ENCODE measurements at regions not wholly inside any gene's neighbourhood (a gene's known extent, or its start where the extent isn't known, plus 50 kb on each side); places are given as distances from the start of the nearest gene placed in this dataset.

- no peaks in the 10 kb centered on the region for H3K4me1 Mint-ChIP-seq (ENCODE audit: low read depth, unreplicated experiment)
- no peak overlapping the region for H3K4me3 Mint-ChIP-seq (ENCODE audit: unreplicated experiment)
- H3K27ac Mint-ChIP-seq (ENCODE audit: unreplicated experiment): no peak overlapping the region
- peaks cover 2% of the 10 kb centered on the region for H3K27me3 Mint-ChIP-seq (ENCODE audit: unreplicated experiment)
- H3K9me3 Mint-ChIP-seq (ENCODE audit: unreplicated experiment): no peaks in the 10 kb centered on the region
- no peak for TF ChIP-seq CTCF (IDR thresholded peaks at IDR 0.05; ENCODE audit: partially characterized antibody, unreplicated experiment)
- no peaks in the 10 kb centered on the region for H3K36me3 Mint-ChIP-seq (ENCODE audit: unreplicated experiment)
- no peak for DNase-seq
Measured at GRCh38 chr3:147906285-147906684, 497.1 kb downstream of the ZIC1 start.

GRCh38 chr3:147914532-147914931 is 505.4 kb downstream of the ZIC1 start:
- no peak overlapping the region for H3K27ac Mint-ChIP-seq (ENCODE audit: unreplicated experiment)
- H3K36me3 Mint-ChIP-seq (ENCODE audit: unreplicated experiment): no peaks in the 10 kb centered on the region
- peaks cover 2% of the 10 kb centered on the region for H3K27me3 Mint-ChIP-seq (ENCODE audit: unreplicated experiment)
- H3K9me3 Mint-ChIP-seq (ENCODE audit: unreplicated experiment): peaks cover 2% of the 10 kb centered on the region
- TF ChIP-seq CTCF (IDR thresholded peaks at IDR 0.05; ENCODE audit: partially characterized antibody, unreplicated experiment): no peak
- no peak for DNase-seq
- H3K4me3 Mint-ChIP-seq (ENCODE audit: unreplicated experiment): no peak overlapping the region
- H3K4me1 Mint-ChIP-seq (ENCODE audit: low read depth, unreplicated experiment): no peaks in the 10 kb centered on the region

GRCh38 chr3:147915057-147915456 is 505.9 kb downstream of the ZIC1 start:
- Mint-ChIP-seq H3K4me3 (ENCODE audit: unreplicated experiment) (no peak overlapping the region), H3K4me1 (ENCODE audit: low read depth, unreplicated experiment) (no peaks in the 10 kb centered on the region), H3K36me3 (ENCODE audit: unreplicated experiment) (no peaks in the 10 kb centered on the region), H3K27ac (ENCODE audit: unreplicated experiment) (no peak overlapping the region), H3K9me3 (ENCODE audit: unreplicated experiment) (peaks cover 2% of the 10 kb centered on the region), H3K27me3 (ENCODE audit: unreplicated experiment) (peaks cover 2% of the 10 kb centered on the region)
- no peak for TF ChIP-seq CTCF (IDR thresholded peaks at IDR 0.05; ENCODE audit: partially characterized antibody, unreplicated experiment)
- DNase-seq: no peak

GRCh38 chr3:147919496-147919895 is 510.3 kb downstream of the ZIC1 start:
- no peaks in the 10 kb centered on the region for H3K36me3 Mint-ChIP-seq (ENCODE audit: unreplicated experiment)
- H3K4me3 Mint-ChIP-seq (ENCODE audit: unreplicated experiment): no peak overlapping the region
- TF ChIP-seq CTCF (IDR thresholded peaks at IDR 0.05; ENCODE audit: partially characterized antibody, unreplicated experiment): no peak
- H3K9me3 Mint-ChIP-seq (ENCODE audit: unreplicated experiment): no peaks in the 10 kb centered on the region
- peaks cover 4% of the 10 kb centered on the region for H3K4me1 Mint-ChIP-seq (ENCODE audit: low read depth, unreplicated experiment)
- H3K27me3 Mint-ChIP-seq (ENCODE audit: unreplicated experiment): no peaks in the 10 kb centered on the region
- no peak for DNase-seq
- H3K27ac Mint-ChIP-seq (ENCODE audit: unreplicated experiment): no peak overlapping the region

- Mint-ChIP-seq H3K27ac (ENCODE audit: unreplicated experiment) (no peak overlapping the region), H3K4me1 (ENCODE audit: low read depth, unreplicated experiment) (peaks cover 14% of the 10 kb centered on the region), H3K9me3 (ENCODE audit: unreplicated experiment) (peaks cover 2% of the 10 kb centered on the region), H3K36me3 (ENCODE audit: unreplicated experiment) (no peaks in the 10 kb centered on the region), H3K27me3 (ENCODE audit: unreplicated experiment) (no peaks in the 10 kb centered on the region), H3K4me3 (ENCODE audit: unreplicated experiment) (no peak overlapping the region)
- TF ChIP-seq CTCF (IDR thresholded peaks at IDR 0.05; ENCODE audit: partially characterized antibody, unreplicated experiment): no peak
- DNase-seq: no peak
Measured at GRCh38 chr3:147921051-147921450, 511.9 kb downstream of the ZIC1 start.
